Astrocyte (in vitro differentiated cells and primary cell): ENCODE measurements at regions not wholly inside any gene's neighbourhood (a gene's known extent, or its start where the extent isn't known, plus 50 kb on each side); places are given as distances from the start of the nearest gene placed in this dataset.

Experiments used
- DNase-seq: peaks from one replicate; pipeline ENCODE4 v3.0.0-alpha.2; 2010; ENCODE audit warnings: low read depth
- FAIRE-seq: peaks from 2 replicates; lab custom pipeline; 2011; peaks lifted over from hg19 to GRCh38; lab: Jason Lieb, UNC
- H2AFZ ChIP-seq: 2 replicates; pipeline ENCODE4 v1.6.0; 2012; ENCODE audit warnings: low read depth, low read length, inconsistent platforms
- H3K27ac ChIP-seq: 2 replicates; pipeline ENCODE4 v1.5.1; 2011; ENCODE audit warnings: low read depth, low read length, inconsistent platforms
- H3K27me3 ChIP-seq: 2 replicates; pipeline ENCODE4 v1.6.0; 2011; ENCODE audit warnings: low read length, inconsistent platforms; ENCODE audit not compliant: insufficient read depth
- H3K36me3 ChIP-seq: 2 replicates; pipeline ENCODE4 v1.5.1; 2011; ENCODE audit warnings: low read length, inconsistent platforms; ENCODE audit not compliant: insufficient read depth
- H3K4me1 ChIP-seq: 2 replicates; pipeline ENCODE4 v1.5.1; 2011; ENCODE audit warnings: low read length, inconsistent platforms; ENCODE audit not compliant: insufficient read depth
- H3K4me2 ChIP-seq: 2 replicates; pipeline ENCODE4 v1.6.0; 2012; ENCODE audit warnings: low read length, inconsistent platforms
- H3K4me3 ChIP-seq: 2 replicates; pipeline ENCODE4 v1.5.1; 2011; ENCODE audit warnings: low read depth, mild to moderate bottlenecking, low read length, inconsistent platforms; ENCODE audit not compliant: insufficient read depth
- H3K79me2 ChIP-seq: 2 replicates; pipeline ENCODE4 v1.6.0; 2012; ENCODE audit warnings: mild to moderate bottlenecking, low read length, inconsistent platforms; ENCODE audit not compliant: insufficient read depth
- H3K9ac ChIP-seq: 2 replicates; pipeline ENCODE4 v1.6.0; 2012; ENCODE audit warnings: mild to moderate bottlenecking, low read length, inconsistent platforms
- H3K9me3 ChIP-seq: 2 replicates; pipeline ENCODE4 v1.5.1; 2012; ENCODE audit warnings: low read depth, mild to moderate bottlenecking, low read length, inconsistent platforms; ENCODE audit not compliant: insufficient read depth
- H4K20me1 ChIP-seq: 2 replicates; pipeline ENCODE4 v1.6.0; 2012; ENCODE audit warnings: low read length, inconsistent platforms; ENCODE audit not compliant: insufficient read depth
- H3K27ac Mint-ChIP-seq: one replicate; pipeline ENCODE4 v1.8.0; 2021; ENCODE audit warnings: mild to moderate bottlenecking, mixed read lengths; ENCODE audit not compliant: unreplicated experiment
- H3K27me3 Mint-ChIP-seq: one replicate; pipeline ENCODE4 v1.8.0; 2021; ENCODE audit warnings: low read depth, mixed read lengths; ENCODE audit not compliant: unreplicated experiment
- H3K36me3 Mint-ChIP-seq: one replicate; pipeline ENCODE4 v1.8.0; 2021; ENCODE audit warnings: low read depth, mixed read lengths; ENCODE audit not compliant: unreplicated experiment
- H3K4me1 Mint-ChIP-seq: one replicate; pipeline ENCODE4 v1.8.0; 2021; ENCODE audit warnings: low read depth, mixed read lengths; ENCODE audit not compliant: unreplicated experiment
- H3K4me3 Mint-ChIP-seq: one replicate; pipeline ENCODE4 v1.8.0; 2021; ENCODE audit warnings: mild to moderate bottlenecking, moderate library complexity, mixed read lengths; ENCODE audit not compliant: unreplicated experiment
- H3K9me3 Mint-ChIP-seq: one replicate; pipeline ENCODE4 v1.8.0; 2021; ENCODE audit warnings: mild to moderate bottlenecking, mixed read lengths; ENCODE audit not compliant: unreplicated experiment
- EZH2 ChIP-seq: IDR thresholded peaks from 2 replicates; pipeline ENCODE4 v1.6.1; 2012; ENCODE audit warnings: mild to moderate bottlenecking, low read length, inconsistent platforms; ENCODE audit not compliant: insufficient read depth
- TF ChIP-seq, protein P1 (sequence below): IDR thresholded peaks from 2 replicates; pipeline ENCODE4 v1.5.1; 2011; ENCODE audit warnings: low read depth, mild to moderate bottlenecking, inconsistent platforms, low read length, moderate library complexity; ENCODE audit not compliant: insufficient read depth

DNA sequence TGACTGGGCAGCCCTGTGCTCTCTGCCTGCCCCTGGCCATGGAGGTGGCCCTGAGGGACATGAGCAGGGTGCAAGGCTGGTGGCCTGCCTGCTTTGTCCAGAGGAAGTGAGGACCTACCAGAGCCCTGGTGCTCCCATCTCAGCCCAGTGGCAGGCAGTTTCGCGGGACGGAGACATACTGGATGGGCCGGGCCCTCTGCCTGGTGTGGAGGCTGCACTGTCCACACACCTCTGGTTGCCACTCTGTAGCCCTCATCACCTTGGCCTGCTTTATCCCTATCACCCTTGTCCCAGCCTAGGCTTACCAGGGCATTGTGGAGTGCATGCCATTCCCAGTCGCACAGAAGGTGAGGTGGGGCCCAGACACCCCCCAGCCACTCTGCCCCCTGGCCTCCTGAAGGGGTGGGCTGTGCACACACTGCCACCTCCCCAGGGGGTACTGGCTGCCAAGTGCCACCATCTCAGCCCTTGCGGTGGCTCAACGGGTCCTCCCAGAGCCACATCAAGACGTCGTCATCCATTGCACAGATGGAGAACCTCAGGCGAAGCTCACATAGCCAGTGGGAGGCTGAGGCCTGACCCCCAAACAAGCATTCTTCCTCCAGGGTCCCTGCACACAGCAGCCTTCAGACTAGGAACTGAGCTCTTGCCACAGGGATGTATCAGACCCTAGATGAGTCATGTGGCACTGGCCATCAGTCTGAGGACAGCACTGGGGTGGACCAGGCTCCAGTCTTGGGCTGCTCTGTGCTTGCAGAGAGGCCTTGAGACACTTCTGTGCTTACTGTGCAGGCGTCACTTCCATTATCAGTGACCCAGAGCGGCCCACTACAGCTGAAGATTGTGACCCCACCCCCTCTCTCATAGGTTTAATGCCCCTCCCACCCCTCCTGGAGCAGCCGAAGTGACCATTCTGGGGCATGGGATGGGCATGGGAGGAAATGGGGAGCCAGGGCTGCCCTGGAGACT, 176.1 kb downstream of the IGLL1 start:
- Histone ChIP-seq H3K27me3 (peaks cover 3% of the 10 kb centered on the region), H3K27ac (no peak overlapping the region), H2AFZ (no peak overlapping the region), H4K20me1 (no peaks in the 10 kb centered on the region), H3K79me2 (no peaks in the 10 kb centered on the region), H3K4me2 (no peak overlapping the region), H3K9ac (no peak overlapping the region), H3K4me1 (peaks cover 16% of the 10 kb centered on the region), H3K36me3 (no peaks in the 10 kb centered on the region), H3K9me3 (no peaks in the 10 kb centered on the region), H3K4me3 (no peak overlapping the region)
- DNase-seq: no peak
- FAIRE-seq: no peak
- H3K36me3 Mint-ChIP-seq: no peaks in the 10 kb centered on the region
- no peaks in the 10 kb centered on the region for H3K4me1 Mint-ChIP-seq
- H3K27me3 Mint-ChIP-seq: peaks cover under 1% of the 10 kb centered on the region
- H3K27ac Mint-ChIP-seq: no peak overlapping the region
- TF ChIP-seq, protein P1, sequence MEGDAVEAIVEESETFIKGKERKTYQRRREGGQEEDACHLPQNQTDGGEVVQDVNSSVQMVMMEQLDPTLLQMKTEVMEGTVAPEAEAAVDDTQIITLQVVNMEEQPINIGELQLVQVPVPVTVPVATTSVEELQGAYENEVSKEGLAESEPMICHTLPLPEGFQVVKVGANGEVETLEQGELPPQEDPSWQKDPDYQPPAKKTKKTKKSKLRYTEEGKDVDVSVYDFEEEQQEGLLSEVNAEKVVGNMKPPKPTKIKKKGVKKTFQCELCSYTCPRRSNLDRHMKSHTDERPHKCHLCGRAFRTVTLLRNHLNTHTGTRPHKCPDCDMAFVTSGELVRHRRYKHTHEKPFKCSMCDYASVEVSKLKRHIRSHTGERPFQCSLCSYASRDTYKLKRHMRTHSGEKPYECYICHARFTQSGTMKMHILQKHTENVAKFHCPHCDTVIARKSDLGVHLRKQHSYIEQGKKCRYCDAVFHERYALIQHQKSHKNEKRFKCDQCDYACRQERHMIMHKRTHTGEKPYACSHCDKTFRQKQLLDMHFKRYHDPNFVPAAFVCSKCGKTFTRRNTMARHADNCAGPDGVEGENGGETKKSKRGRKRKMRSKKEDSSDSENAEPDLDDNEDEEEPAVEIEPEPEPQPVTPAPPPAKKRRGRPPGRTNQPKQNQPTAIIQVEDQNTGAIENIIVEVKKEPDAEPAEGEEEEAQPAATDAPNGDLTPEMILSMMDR: no peak
- no peak for TF ChIP-seq EZH2
- H3K9me3 Mint-ChIP-seq: no peaks in the 10 kb centered on the region
- H3K4me3 Mint-ChIP-seq: no peak overlapping the region

DNA sequence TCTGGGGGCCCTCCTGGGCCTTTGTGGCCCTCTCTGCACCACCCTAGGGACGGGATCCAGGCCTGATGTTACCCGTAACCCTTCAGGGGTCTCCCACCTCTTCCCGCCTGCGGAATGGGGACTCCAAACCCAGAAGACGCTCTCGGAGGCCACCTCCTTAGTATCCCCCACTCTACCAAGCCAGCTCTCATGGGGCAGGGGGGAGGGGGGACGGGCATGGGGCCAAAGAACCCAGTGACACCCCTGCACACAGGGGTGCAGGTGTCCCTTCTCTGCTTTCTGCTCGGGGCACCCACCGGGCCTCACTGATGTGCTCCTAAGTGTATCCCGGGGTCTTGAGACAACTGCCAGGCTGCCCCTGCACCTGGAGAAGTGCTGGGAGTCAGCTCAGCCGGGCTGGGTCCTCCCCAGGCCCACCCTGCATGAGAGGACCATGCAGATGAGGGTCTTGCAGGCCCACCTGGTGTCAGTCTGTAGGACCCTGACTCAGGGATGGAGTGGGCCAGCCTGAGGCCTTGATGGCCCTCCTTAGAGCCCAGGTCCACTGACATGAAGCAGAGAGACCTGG, 176.9 kb downstream of the IGLL1 start:
- no peak overlapping the region for H3K4me3 ChIP-seq
- TF ChIP-seq, protein P1: no peak
- no peak for TF ChIP-seq EZH2
- H4K20me1 ChIP-seq: no peaks in the 10 kb centered on the region
- H3K27ac ChIP-seq: no peak overlapping the region
- no peak for DNase-seq
- no peak for FAIRE-seq
- H3K9ac ChIP-seq: peak overlapping the region; percentile 54
- Mint-ChIP-seq H3K4me1 (no peaks in the 10 kb centered on the region), H3K36me3 (no peaks in the 10 kb centered on the region), H3K9me3 (no peaks in the 10 kb centered on the region), H3K4me3 (no peak overlapping the region), H3K27me3 (no peaks in the 10 kb centered on the region), H3K27ac (peak overlapping the region; percentile 34)
- H3K9me3 ChIP-seq: no peaks in the 10 kb centered on the region
- peak overlapping the region; percentile 73 for H3K4me2 ChIP-seq
- H3K79me2 ChIP-seq: no peaks in the 10 kb centered on the region
- peak overlapping the region; percentile 66 for H2AFZ ChIP-seq
- H3K4me1 ChIP-seq: peaks cover 16% of the 10 kb centered on the region
- peaks cover 3% of the 10 kb centered on the region for H3K27me3 ChIP-seq
- no peaks in the 10 kb centered on the region for H3K36me3 ChIP-seq
